ENCODE measurements at regions not wholly inside any gene's neighbourhood (a gene's known extent, or its start where the extent isn't known, plus 50 kb on each side); places are given as distances from the start of the nearest gene placed in this dataset.

- Histone ChIP-seq H3K9ac (ENCODE audit: low read length) (no peak overlapping the region), H3K9me2 (ENCODE audit: insufficient read depth) (no peaks in the 10 kb centered on the region), H3K36me3 (ENCODE audit: control insufficient read depth in 1 of 2, insufficient read depth in 2 of 2, low read length in 2 of 2) (no peaks in the 10 kb centered on the region), H3K9me3 (ENCODE audit: control insufficient read depth in 1 of 2, insufficient read depth in 1 of 2, low read depth in 1 of 2, low read length in 2 of 2) (no peaks in the 10 kb centered on the region), H3K4me2 (ENCODE audit: low read length) (no peak overlapping the region), H3K79me2 (ENCODE audit: insufficient read depth, low read length) (no peaks in the 10 kb centered on the region), H3K27ac (ENCODE audit: low read depth, low read length) (no peak overlapping the region), H2AFZ (ENCODE audit: low read depth, low read length, poor library complexity, severe bottlenecking) (no peak overlapping the region), H4K20me1 (ENCODE audit: insufficient read depth) (no peaks in the 10 kb centered on the region), H3K27me3 (ENCODE audit: insufficient read depth, low read length) (0 out of 2 replicates have a peak, but pooled peaks cover 4% of the 10 kb centered on the region), H3K4me3 (replicated peaks in 1 of 2; ENCODE audit: low read depth in 1 of 2, low read length in 2 of 2) (no peak overlapping the region), H3K4me1 (ENCODE audit: control insufficient read depth in 1 of 2, insufficient read depth in 2 of 2, low read length in 2 of 2) (no peaks in the 10 kb centered on the region)
- DNase-seq (ENCODE audit: low read depth, low spot score) (no peak), ATAC-seq (no peak)
- ChIA-PET CTCF (no interaction called here), RAD21 (ENCODE audit: low non-redundant PET in 1 of 2, low total read pairs in 2 of 2, uncharacterized antibody in 2 of 2, unreplicated experiment in 2 of 2) (no interaction called here), POLR2A (no interaction called here)
- intact Hi-C loops (cut with micrococcal nuclease), result no loop called here
- BruUV-seq (replicated peaks), result no TSS peak
- TF ChIP-seq SIN3A (IDR thresholded peaks at IDR 0.05; ENCODE audit: low read depth) (no peak), ZBTB33 (IDR thresholded peaks at IDR 0.05; ENCODE audit: extremely low read depth, insufficient replicate concordance, low read length) (no peak), EGR1 (IDR thresholded peaks at IDR 0.05; ENCODE audit: low read depth) (no peak), JUND (IDR thresholded peaks at IDR 0.05) (no peak), REST (IDR thresholded peaks at IDR 0.05; ENCODE audit: low read depth) (no peak), ZNF274 (IDR thresholded peaks at IDR 0.05; ENCODE audit: low read depth, low read length) (no peak), SP1 (IDR thresholded peaks at IDR 0.05; ENCODE audit: low read depth) (no peak), EZH2phosphoT487 (IDR thresholded peaks at IDR 0.05; ENCODE audit: borderline replicate concordance) (no peak), EZH2 (IDR thresholded peaks at IDR 0.05) (no peak), ZFX (IDR thresholded peaks at IDR 0.05) (no peak), SRF (IDR thresholded peaks at IDR 0.05; ENCODE audit: low read depth) (no peak), ATF3 (IDR thresholded peaks at IDR 0.05) (no peak), YY1 (IDR thresholded peaks at IDR 0.05; ENCODE audit: extremely low read depth, insufficient replicate concordance, low read depth, low read length) (no peak), CBX3 (IDR thresholded peaks at IDR 0.05; ENCODE audit: low read depth) (no peak), CEBPB (IDR thresholded peaks at IDR 0.05; ENCODE audit: low read depth) (no peak)
Measured at GRCh38 chr5:114912189-114912920, 257.4 kb downstream of the TRIM36 start.
